Endothelial cell of umbilical vein (primary cell): ENCODE measurements at regions not wholly inside any gene's neighbourhood (a gene's known extent, or its start where the extent isn't known, plus 50 kb on each side); places are given as distances from the start of the nearest gene placed in this dataset.

Experiments used
- BruUV-seq: library from RNA; stranded (reverse); fragments of 400-500 nt; replicated peaks from 2 replicates; lab custom pipeline; 2021; lab: Mats Ljungman, UMichigan
- CTCF ChIA-PET: fragments of 300-600, 350-600 bp; sonication (Branson Sonifier 250); formaldehyde crosslinking; loops from one replicate; lab custom pipeline; 2021; ENCODE audit warnings: antibody characterized with exemption, inconsistent platforms; lab: Charles Lee
- POLR2A ChIA-PET: fragments of 300-600, 350-600 bp; sonication (Branson Sonifier 250); formaldehyde crosslinking; loops from one replicate; lab custom pipeline; 2021; ENCODE audit warnings: antibody characterized with exemption, inconsistent platforms; lab: Charles Lee
- DNase-seq: peaks from one replicate; pipeline ENCODE4 v3.0.0-alpha.2; 2011; ENCODE audit warnings: low read depth, low spot score
- FAIRE-seq: peaks from 2 replicates; lab custom pipeline; 2011; peaks lifted over from hg19 to GRCh38; lab: Jason Lieb, UNC
- H2AFZ ChIP-seq: 2 replicates; pipeline ENCODE4 v1.6.0; 2012; ENCODE audit warnings: low read depth, low read length, control low read depth, inconsistent platforms
- H3K27ac ChIP-seq: 2 replicates; pipeline ENCODE4 v1.5.1; 2011; ENCODE audit warnings: low read depth, mild to moderate bottlenecking, control low read depth, low read length, moderate library complexity; ENCODE audit not compliant: insufficient read depth
- H3K27me3 ChIP-seq, 2 experiments: 2 replicates each; pipeline versions ENCODE4 v1.6.0 to v1.6.1; 2011; ENCODE audit warnings: low read length in 2 of 2, mixed read lengths in 1 of 2; ENCODE audit not compliant: control insufficient read depth in 2 of 2, insufficient read depth in 2 of 2
- H3K36me3 ChIP-seq, 2 experiments: 2 replicates in 1 of 2; 3 replicates in 1 of 2; pipeline ENCODE4 v1.5.1; 2011; ENCODE audit warnings: low read length in 2 of 2, mild to moderate bottlenecking in 1 of 2, moderate library complexity in 1 of 2; ENCODE audit not compliant: control insufficient read depth in 2 of 2, insufficient read depth in 2 of 2; ENCODE audit errors: extremely low read depth in 1 of 2
- H3K4me1 ChIP-seq: 3 replicates; pipeline ENCODE4 v1.5.1; 2011; ENCODE audit warnings: mild to moderate bottlenecking, low read length; ENCODE audit not compliant: control insufficient read depth, insufficient read depth; ENCODE audit errors: extremely low read depth
- H3K4me2 ChIP-seq: 2 replicates; pipeline ENCODE4 v1.6.1; 2011; ENCODE audit warnings: low read length, control low read depth, mixed read lengths; ENCODE audit not compliant: insufficient read depth
- H3K4me3 ChIP-seq, 3 experiments: fragments of 200-600 bp in 1 of 3; sonication (generic), shearing (Covaris generic) in 1 of 3; replicated peaks in 1 of 3; 2 replicates each; pipeline ENCODE4 v1.5.1; 2011 to 2016; ENCODE audit warnings: control low read depth in 3 of 3, low read length in 3 of 3, mild to moderate bottlenecking in 2 of 3, inconsistent platforms in 1 of 3, low read depth in 1 of 3, moderate library complexity in 1 of 3; ENCODE audit not compliant: insufficient read depth in 1 of 3
- H3K79me2 ChIP-seq: 2 replicates; pipeline ENCODE4 v1.6.0; 2012; ENCODE audit warnings: low read length, inconsistent platforms; ENCODE audit not compliant: control insufficient read depth, insufficient read depth
- H3K9ac ChIP-seq: replicated peaks from 2 replicates; pipeline ENCODE3; 2011; ENCODE audit warnings: low read length, control low read depth; ENCODE audit not compliant: insufficient read depth; ENCODE audit errors: extremely low read depth
- H3K9me1 ChIP-seq: replicated peaks from 3 replicates; pipeline ENCODE4 v1.6.0; 2011; ENCODE audit warnings: mild to moderate bottlenecking, low read length; ENCODE audit not compliant: control insufficient read depth, insufficient read depth; ENCODE audit errors: extremely low read depth
- H3K9me3 ChIP-seq: replicated peaks from 2 replicates; pipeline ENCODE4 v1.5.1; 2012; ENCODE audit warnings: low read length, inconsistent platforms; ENCODE audit not compliant: control insufficient read depth, insufficient read depth
- H4K20me1 ChIP-seq: replicated peaks from 2 replicates; pipeline ENCODE3; 2011; ENCODE audit warnings: mild to moderate bottlenecking, low read length; ENCODE audit not compliant: control insufficient read depth, insufficient read depth; ENCODE audit errors: extremely low read depth
- EZH2 ChIP-seq: IDR thresholded peaks from 2 replicates; pipeline ENCODE4 v1.6.1; 2012; ENCODE audit warnings: borderline replicate concordance, low read depth, mild to moderate bottlenecking, moderate library complexity, low read length, inconsistent platforms; ENCODE audit not compliant: severe bottlenecking
- FOS ChIP-seq: IDR thresholded peaks from 2 replicates; pipeline ENCODE4 v1.6.1; 2011; ENCODE audit warnings: mild to moderate bottlenecking, low read length, moderate library complexity, borderline replicate concordance; ENCODE audit not compliant: insufficient read depth
- GATA2 ChIP-seq: IDR thresholded peaks from 2 replicates; pipeline ENCODE4 v1.7.0; 2011; ENCODE audit warnings: low read depth, mild to moderate bottlenecking, moderate library complexity, mixed read lengths, low read length; ENCODE audit not compliant: insufficient read length, insufficient read depth
- JUN ChIP-seq: IDR thresholded peaks from 2 replicates; pipeline ENCODE4 v1.6.1; 2011; ENCODE audit warnings: borderline replicate concordance, low read depth; ENCODE audit not compliant: insufficient read length, insufficient read depth
- MAX ChIP-seq: IDR thresholded peaks from 2 replicates; pipeline ENCODE4 v1.6.1; 2011; ENCODE audit not compliant: insufficient read depth, insufficient read length
- MYC ChIP-seq: IDR thresholded peaks from one replicate; pipeline ENCODE4 v1.6.1; 2011; ENCODE audit warnings: mild to moderate bottlenecking, low read depth, low read length
- POLR2A ChIP-seq: IDR thresholded peaks from 2 replicates; pipeline ENCODE4 v1.6.1; 2012; ENCODE audit warnings: low read depth, mild to moderate bottlenecking, control low read depth, low read length
- POLR2AphosphoS5 ChIP-seq: IDR thresholded peaks from 2 replicates; pipeline ENCODE4 v1.6.1; 2012; ENCODE audit warnings: low read depth, mild to moderate bottlenecking, control low read depth, low read length, moderate library complexity; ENCODE audit not compliant: insufficient read depth
- dilution Hi-C: fragments of 300-500 bp; cut with MboI; formaldehyde crosslinking; loops from one replicate; pipeline ENCODE4 v1.15.0; 2019; ENCODE audit warnings: low sequenced_read_pairs; ENCODE audit not compliant: extremely low pct_ligation_motif_present
- intact Hi-C: fragments of 100-400 bp; cut with micrococcal nuclease; formaldehyde crosslinking; loops from one replicate; pipeline ENCODE4 v1.10.0; 2022
- TF ChIP-seq, protein P1 (sequence below), 2 donors: IDR thresholded peaks; 1 replicate in 1 of 2; 2 replicates in 1 of 2; pipeline ENCODE4 v1.5.1; 2011; ENCODE audit warnings: low read length in 2 of 2, mild to moderate bottlenecking in 2 of 2, moderate library complexity in 2 of 2, control low read depth in 1 of 2, inconsistent platforms in 1 of 2, low read depth in 1 of 2; ENCODE audit not compliant: insufficient read depth in 1 of 2; ENCODE audit errors: extremely low read depth in 1 of 2

GRCh38 chrX:94492541-94492940 is 818.5 kb downstream of the FAM133A start:
- intact Hi-C loops = no loop called here
- Histone ChIP-seq H3K9me1 (no peaks in the 10 kb centered on the region), H3K36me3 (no peaks in the 10 kb centered on the region), H3K9ac (no peak overlapping the region), H3K9me3 (no peaks in the 10 kb centered on the region), H3K4me3 (no peak overlapping the region), H3K27ac (no peak overlapping the region), H3K79me2 (no peaks in the 10 kb centered on the region), H4K20me1 (no peaks in the 10 kb centered on the region), H3K4me1 (no peaks in the 10 kb centered on the region), H3K27me3 (no peaks in the 10 kb centered on the region), H2AFZ (no peak overlapping the region), H3K4me2 (no peak overlapping the region)
- FAIRE-seq (no peak), DNase-seq (no peak)
- ChIA-PET CTCF (no interaction called here), POLR2A (no interaction called here)
- dilution Hi-C loops = no loop called here
- no TSS peak for BruUV-seq
- TF ChIP-seq JUN (no peak), EZH2 (no peak), POLR2A (no peak)

DNA sequence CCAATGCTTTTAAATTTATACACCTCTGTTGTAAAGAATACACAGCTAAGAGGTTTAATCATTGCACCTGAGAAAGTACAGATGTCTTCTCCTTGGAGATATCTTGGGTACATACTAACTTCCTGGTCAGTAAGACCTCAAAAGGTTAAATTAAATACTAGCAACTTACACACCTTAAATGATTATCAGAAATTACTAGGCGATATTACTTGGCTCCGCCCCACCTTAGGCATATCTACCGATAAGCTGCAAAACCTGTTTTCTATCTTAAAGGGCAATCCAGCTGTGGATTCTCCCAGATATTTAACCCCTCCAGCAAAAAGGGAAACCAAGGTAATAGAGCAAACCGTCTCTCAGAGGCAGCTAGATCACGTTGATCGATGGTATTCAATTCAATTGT is 819.4 kb downstream of the FAM133A start:
- no peaks in the 10 kb centered on the region for H3K4me1 ChIP-seq
- dilution Hi-C loops = no loop called here
- H3K9ac ChIP-seq = no peak overlapping the region
- no peak overlapping the region for H3K27ac ChIP-seq
- H3K79me2 ChIP-seq = no peaks in the 10 kb centered on the region
- ChIA-PET POLR2A (no interaction called here), CTCF (no interaction called here)
- no TSS peak for BruUV-seq
- no peaks in the 10 kb centered on the region for H4K20me1 ChIP-seq
- no peak overlapping the region for H3K4me3 ChIP-seq
- DNase-seq (no peak), FAIRE-seq (no peak)
- no peaks in the 10 kb centered on the region for H3K9me3 ChIP-seq
- H3K9me1 ChIP-seq = no peaks in the 10 kb centered on the region
- H3K27me3 ChIP-seq = no peaks in the 10 kb centered on the region
- TF ChIP-seq EZH2 (no peak), GATA2 (no peak), POLR2AphosphoS5 (no peak), POLR2A (no peak), FOS (no peak), MYC (no peak), JUN (no peak), MAX (no peak)
- TF ChIP-seq, protein P1, sequence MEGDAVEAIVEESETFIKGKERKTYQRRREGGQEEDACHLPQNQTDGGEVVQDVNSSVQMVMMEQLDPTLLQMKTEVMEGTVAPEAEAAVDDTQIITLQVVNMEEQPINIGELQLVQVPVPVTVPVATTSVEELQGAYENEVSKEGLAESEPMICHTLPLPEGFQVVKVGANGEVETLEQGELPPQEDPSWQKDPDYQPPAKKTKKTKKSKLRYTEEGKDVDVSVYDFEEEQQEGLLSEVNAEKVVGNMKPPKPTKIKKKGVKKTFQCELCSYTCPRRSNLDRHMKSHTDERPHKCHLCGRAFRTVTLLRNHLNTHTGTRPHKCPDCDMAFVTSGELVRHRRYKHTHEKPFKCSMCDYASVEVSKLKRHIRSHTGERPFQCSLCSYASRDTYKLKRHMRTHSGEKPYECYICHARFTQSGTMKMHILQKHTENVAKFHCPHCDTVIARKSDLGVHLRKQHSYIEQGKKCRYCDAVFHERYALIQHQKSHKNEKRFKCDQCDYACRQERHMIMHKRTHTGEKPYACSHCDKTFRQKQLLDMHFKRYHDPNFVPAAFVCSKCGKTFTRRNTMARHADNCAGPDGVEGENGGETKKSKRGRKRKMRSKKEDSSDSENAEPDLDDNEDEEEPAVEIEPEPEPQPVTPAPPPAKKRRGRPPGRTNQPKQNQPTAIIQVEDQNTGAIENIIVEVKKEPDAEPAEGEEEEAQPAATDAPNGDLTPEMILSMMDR (IDR thresholded peaks at IDR 0.05; ENCODE audit: extremely low read depth in 1 of 2, insufficient read depth in 1 of 2, low read depth in 1 of 2, low read length in 2 of 2) = no peak
- H2AFZ ChIP-seq = no peak overlapping the region
- no peaks in the 10 kb centered on the region for H3K36me3 ChIP-seq
- intact Hi-C loops = no loop called here
- H3K4me2 ChIP-seq = no peak overlapping the region
